K562 (cell line): ENCODE measurements at regions not wholly inside any gene's neighbourhood (a gene's known extent, or its start where the extent isn't known, plus 50 kb on each side); places are given as distances from the start of the nearest gene placed in this dataset.

Source experiments
- FOXP1 ChIP-seq: sonication (generic); formaldehyde crosslinking; IDR thresholded peaks from 2 replicates; pipeline ENCODE4 v1.8.0; 2022; ENCODE audit warnings: mild to moderate bottlenecking, missing genetic modification reagents
- JUN ChIP-seq, 2 experiments: sonication (generic) in 1 of 2; formaldehyde crosslinking in 1 of 2; IDR thresholded peaks; 2 replicates each; pipeline versions ENCODE4 v1.6.1 to v1.8.0; 2012 to 2022; ENCODE audit warnings: borderline replicate concordance in 2 of 2, mild to moderate bottlenecking in 2 of 2, improper control_type of control experiment in 1 of 2, low read depth in 1 of 2, low read length in 1 of 2, missing genetic modification reagents in 1 of 2
- NR1H2 ChIP-seq: sonication (generic); formaldehyde crosslinking; IDR thresholded peaks from 2 replicates; pipeline ENCODE4 v1.4.0; 2020; ENCODE audit warnings: mild to moderate bottlenecking, missing genetic modification reagents
- RBBP5 ChIP-seq: fragments of 200-600 bp; sonication (generic); IDR thresholded peaks from 2 replicates; pipeline ENCODE4 v1.6.1; 2012; ENCODE audit warnings: borderline replicate concordance, mild to moderate bottlenecking, low read length, control low read depth, inconsistent platforms; ENCODE audit not compliant: insufficient read depth, poor library complexity, severe bottlenecking
- ZNF143 ChIP-seq: sonication (generic); formaldehyde crosslinking; IDR thresholded peaks from 2 replicates; pipeline ENCODE4 v1.9.0; 2022; ENCODE audit warnings: mild to moderate bottlenecking, missing genetic modification reagents
- ZNF436 ChIP-seq: fragments of 250-450, 450-650 bp; sonication (Bioruptor Pico); formaldehyde crosslinking; IDR thresholded peaks from 2 replicates; pipeline ENCODE4 v1.7.0; 2020; ENCODE audit warnings: mild to moderate bottlenecking
- TF ChIP-seq, protein P1 (sequence below): IDR thresholded peaks from 3 replicates; pipeline ENCODE4 v1.6.1; 2011; ENCODE audit warnings: borderline replicate concordance, mild to moderate bottlenecking, moderate library complexity; ENCODE audit not compliant: insufficient read length; ENCODE audit errors: extremely low read depth
- TF ChIP-seq, protein P2 (sequence below): sonication (generic); formaldehyde crosslinking; IDR thresholded peaks from 2 replicates; pipeline ENCODE4 v1.8.0; 2022; ENCODE audit warnings: mild to moderate bottlenecking, missing genetic modification reagents
- TF ChIP-seq, protein P3 (sequence below): IDR thresholded peaks from 2 replicates; pipeline ENCODE4 v1.6.1; 2011; ENCODE audit not compliant: insufficient read length; ENCODE audit errors: extremely low read depth

DNA sequence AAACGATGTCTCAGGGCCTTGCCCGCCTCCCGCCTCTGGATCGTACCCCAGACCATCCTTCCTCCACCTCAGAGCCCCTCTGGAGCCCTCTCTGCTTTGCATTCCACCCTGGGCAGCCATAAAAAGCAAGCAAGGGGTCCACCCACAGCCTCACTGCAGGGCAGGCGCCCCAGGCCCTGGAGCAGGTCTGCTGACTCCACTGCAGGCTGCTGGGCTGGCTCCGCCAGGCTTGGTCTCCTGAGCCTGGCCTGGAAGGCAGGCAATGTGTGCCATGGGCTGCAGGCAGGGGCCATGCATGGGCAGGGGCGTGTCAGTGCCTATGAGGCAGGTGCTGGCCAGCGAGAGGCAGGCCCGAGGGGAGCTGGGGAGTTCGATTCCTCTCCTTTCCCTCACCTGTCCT, 186.0 kb downstream of the ANKRD30B start:
- no peak for TF ChIP-seq JUN (IDR thresholded peaks at IDR 0.05; ENCODE audit: borderline replicate concordance, low read depth, low read length)
- TF ChIP-seq JUN (CRISPR knock-in tag; IDR thresholded peaks at IDR 0.05; ENCODE audit: borderline replicate concordance): no peak
- TF ChIP-seq, protein P1, sequence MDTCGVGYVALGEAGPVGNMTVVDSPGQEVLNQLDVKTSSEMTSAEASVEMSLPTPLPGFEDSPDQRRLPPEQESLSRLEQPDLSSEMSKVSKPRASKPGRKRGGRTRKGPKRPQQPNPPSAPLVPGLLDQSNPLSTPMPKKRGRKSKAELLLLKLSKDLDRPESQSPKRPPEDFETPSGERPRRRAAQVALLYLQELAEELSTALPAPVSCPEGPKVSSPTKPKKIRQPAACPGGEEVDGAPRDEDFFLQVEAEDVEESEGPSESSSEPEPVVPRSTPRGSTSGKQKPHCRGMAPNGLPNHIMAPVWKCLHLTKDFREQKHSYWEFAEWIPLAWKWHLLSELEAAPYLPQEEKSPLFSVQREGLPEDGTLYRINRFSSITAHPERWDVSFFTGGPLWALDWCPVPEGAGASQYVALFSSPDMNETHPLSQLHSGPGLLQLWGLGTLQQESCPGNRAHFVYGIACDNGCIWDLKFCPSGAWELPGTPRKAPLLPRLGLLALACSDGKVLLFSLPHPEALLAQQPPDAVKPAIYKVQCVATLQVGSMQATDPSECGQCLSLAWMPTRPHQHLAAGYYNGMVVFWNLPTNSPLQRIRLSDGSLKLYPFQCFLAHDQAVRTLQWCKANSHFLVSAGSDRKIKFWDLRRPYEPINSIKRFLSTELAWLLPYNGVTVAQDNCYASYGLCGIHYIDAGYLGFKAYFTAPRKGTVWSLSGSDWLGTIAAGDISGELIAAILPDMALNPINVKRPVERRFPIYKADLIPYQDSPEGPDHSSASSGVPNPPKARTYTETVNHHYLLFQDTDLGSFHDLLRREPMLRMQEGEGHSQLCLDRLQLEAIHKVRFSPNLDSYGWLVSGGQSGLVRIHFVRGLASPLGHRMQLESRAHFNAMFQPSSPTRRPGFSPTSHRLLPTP: no peak
- TF ChIP-seq NR1H2 (CRISPR knock-in tag): no peak
- TF ChIP-seq FOXP1 (CRISPR knock-in tag): no peak
- TF ChIP-seq, protein P2, sequence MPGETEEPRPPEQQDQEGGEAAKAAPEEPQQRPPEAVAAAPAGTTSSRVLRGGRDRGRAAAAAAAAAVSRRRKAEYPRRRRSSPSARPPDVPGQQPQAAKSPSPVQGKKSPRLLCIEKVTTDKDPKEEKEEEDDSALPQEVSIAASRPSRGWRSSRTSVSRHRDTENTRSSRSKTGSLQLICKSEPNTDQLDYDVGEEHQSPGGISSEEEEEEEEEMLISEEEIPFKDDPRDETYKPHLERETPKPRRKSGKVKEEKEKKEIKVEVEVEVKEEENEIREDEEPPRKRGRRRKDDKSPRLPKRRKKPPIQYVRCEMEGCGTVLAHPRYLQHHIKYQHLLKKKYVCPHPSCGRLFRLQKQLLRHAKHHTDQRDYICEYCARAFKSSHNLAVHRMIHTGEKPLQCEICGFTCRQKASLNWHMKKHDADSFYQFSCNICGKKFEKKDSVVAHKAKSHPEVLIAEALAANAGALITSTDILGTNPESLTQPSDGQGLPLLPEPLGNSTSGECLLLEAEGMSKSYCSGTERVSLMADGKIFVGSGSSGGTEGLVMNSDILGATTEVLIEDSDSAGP: no peak
- TF ChIP-seq RBBP5: no peak
- TF ChIP-seq ZNF436 (CRISPR knock-in tag): no peak
- TF ChIP-seq, protein P3, sequence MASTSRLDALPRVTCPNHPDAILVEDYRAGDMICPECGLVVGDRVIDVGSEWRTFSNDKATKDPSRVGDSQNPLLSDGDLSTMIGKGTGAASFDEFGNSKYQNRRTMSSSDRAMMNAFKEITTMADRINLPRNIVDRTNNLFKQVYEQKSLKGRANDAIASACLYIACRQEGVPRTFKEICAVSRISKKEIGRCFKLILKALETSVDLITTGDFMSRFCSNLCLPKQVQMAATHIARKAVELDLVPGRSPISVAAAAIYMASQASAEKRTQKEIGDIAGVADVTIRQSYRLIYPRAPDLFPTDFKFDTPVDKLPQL: no peak
- TF ChIP-seq ZNF143 (CRISPR knock-in tag): no peak
